ENCODE measurements at regions not wholly inside any gene's neighbourhood (a gene's known extent, or its start where the extent isn't known, plus 50 kb on each side); places are given as distances from the start of the nearest gene placed in this dataset.
"Not testable (repeated sequence)": the region's sequence is repeated elsewhere in the genome, so short reads cannot be mapped to it uniquely, and the experiment has no call there.

DNA sequence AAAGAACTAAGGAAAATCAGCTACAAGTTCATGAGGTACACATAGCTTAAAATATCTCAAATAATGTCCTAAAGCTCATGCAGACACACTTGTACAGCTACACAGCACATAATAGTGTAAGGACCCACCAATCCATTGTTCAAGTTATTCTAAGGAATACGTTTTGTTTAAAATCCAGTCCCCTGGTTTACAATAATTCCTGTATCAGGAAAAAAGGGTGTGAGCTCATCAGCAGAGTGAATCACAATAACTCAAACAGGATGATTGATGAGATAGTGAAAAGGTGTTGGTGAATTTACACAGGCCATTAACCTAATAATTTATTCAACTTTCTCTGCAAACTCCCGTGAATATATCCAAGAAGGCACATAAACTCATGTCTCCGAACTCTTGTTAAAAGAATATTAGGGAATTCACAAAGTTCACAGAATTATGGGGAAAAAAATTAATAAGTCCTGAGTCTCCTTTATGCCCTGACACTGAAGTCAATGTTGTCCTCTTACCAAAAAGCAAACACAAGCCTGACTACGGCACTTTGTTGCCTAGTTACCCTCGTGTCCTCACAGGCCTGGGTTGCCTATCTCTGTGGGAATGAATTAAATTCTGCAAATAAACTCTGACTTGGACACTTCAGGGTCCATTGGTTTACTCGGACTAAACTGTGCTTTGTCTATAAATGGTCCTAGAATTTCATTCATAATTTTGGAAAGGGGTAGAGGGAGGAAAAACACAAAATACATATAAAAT, 142.8 kb upstream of the PDE4D start:
- no peaks in the 10 kb centered on the region for H3K4me1 ChIP-seq (ENCODE audit: control insufficient read depth, insufficient read depth, low read length)
- no peak overlapping the region for H3K4me3 ChIP-seq (ENCODE audit: low read length in 2 of 2)
- H3K36me3 ChIP-seq (ENCODE audit: control insufficient read depth in 2 of 2, insufficient read depth in 2 of 2, low read length in 2 of 2): no peaks in the 10 kb centered on the region
- no peak overlapping the region for H3K27ac ChIP-seq (ENCODE audit: low read length)
- H3K27me3 ChIP-seq (ENCODE audit: control insufficient read depth in 1 of 2, insufficient read depth in 2 of 2, low read length in 2 of 2): no peaks in the 10 kb centered on the region
- no peak overlapping the region for H3K9ac ChIP-seq (ENCODE audit: low read length in 2 of 2)
- H3K9me3 ChIP-seq (ENCODE audit: control insufficient read depth in 2 of 2, low read length in 2 of 2): no peaks in the 10 kb centered on the region

GRCh38 chr5:60026161-60026560, 132.6 kb upstream of the PDE4D start:
- Histone ChIP-seq H3K9ac (ENCODE audit: low read length in 2 of 2) (no peak overlapping the region), H3K27me3 (ENCODE audit: control insufficient read depth in 1 of 2, insufficient read depth in 2 of 2, low read length in 2 of 2) (no peaks in the 10 kb centered on the region), H3K4me3 (ENCODE audit: low read length in 2 of 2) (no peak overlapping the region)

DNA sequence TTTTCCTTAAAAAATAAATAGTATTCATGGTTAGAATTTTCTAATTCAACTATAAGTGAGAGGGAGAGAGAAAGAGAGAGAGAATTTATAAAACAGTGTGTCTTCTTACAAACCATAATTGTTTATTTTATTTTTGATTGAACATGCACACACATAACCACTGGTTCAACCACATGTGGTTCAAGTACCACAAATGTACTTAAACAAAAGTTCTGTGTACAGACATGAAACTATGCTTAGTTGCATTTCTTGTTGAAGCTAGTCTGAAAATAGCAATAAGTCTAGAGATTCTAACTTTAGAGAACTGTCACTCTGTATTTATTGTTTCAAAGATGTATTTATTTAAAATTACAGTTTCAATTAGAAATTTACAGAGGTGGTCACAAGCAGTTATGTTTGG, 130.6 kb upstream of the PDE4D start:
- Histone ChIP-seq H3K9ac (ENCODE audit: low read length in 2 of 2) (no peak overlapping the region), H3K27ac (ENCODE audit: low read length) (no peak overlapping the region), H3K27me3 (ENCODE audit: control insufficient read depth in 1 of 2, insufficient read depth in 2 of 2, low read length in 2 of 2) (no peaks in the 10 kb centered on the region), H3K9me3 (ENCODE audit: control insufficient read depth in 2 of 2, low read length in 2 of 2) (no peaks in the 10 kb centered on the region), H3K4me3 (ENCODE audit: low read length in 2 of 2) (no peak overlapping the region), H3K36me3 (ENCODE audit: control insufficient read depth in 2 of 2, insufficient read depth in 2 of 2, low read length in 2 of 2) (no peaks in the 10 kb centered on the region), H3K4me1 (ENCODE audit: control insufficient read depth, insufficient read depth, low read length) (no peaks in the 10 kb centered on the region)

More at GRCh38 chr5:60026161-60026560, 132.6 kb upstream of the PDE4D start:
- no peaks in the 10 kb centered on the region for H3K9me3 ChIP-seq (ENCODE audit: control insufficient read depth in 2 of 2, low read length in 2 of 2)
- H3K27ac ChIP-seq (ENCODE audit: low read length): no peak overlapping the region
- no peaks in the 10 kb centered on the region for H3K36me3 ChIP-seq (ENCODE audit: control insufficient read depth in 2 of 2, insufficient read depth in 2 of 2, low read length in 2 of 2)
- no peaks in the 10 kb centered on the region for H3K4me1 ChIP-seq (ENCODE audit: control insufficient read depth, insufficient read depth, low read length)

GRCh38 chr5:60023255-60023654, 129.7 kb upstream of the PDE4D start:
- no peak overlapping the region for H3K27ac ChIP-seq (ENCODE audit: low read length)
- H3K9me3 ChIP-seq (ENCODE audit: control insufficient read depth in 2 of 2, low read length in 2 of 2): no peaks in the 10 kb centered on the region
- no peaks in the 10 kb centered on the region for H3K27me3 ChIP-seq (ENCODE audit: control insufficient read depth in 1 of 2, insufficient read depth in 2 of 2, low read length in 2 of 2)
- no peaks in the 10 kb centered on the region for H3K4me1 ChIP-seq (ENCODE audit: control insufficient read depth, insufficient read depth, low read length)
- no peaks in the 10 kb centered on the region for H3K36me3 ChIP-seq (ENCODE audit: control insufficient read depth in 2 of 2, insufficient read depth in 2 of 2, low read length in 2 of 2)
- H3K4me3 ChIP-seq (ENCODE audit: low read length in 2 of 2): no peak overlapping the region
- no peak overlapping the region for H3K9ac ChIP-seq (ENCODE audit: low read length in 2 of 2)

- H3K4me3 ChIP-seq (ENCODE audit: low read length in 2 of 2): no peak overlapping the region
- no peaks in the 10 kb centered on the region for H3K4me1 ChIP-seq (ENCODE audit: control insufficient read depth, insufficient read depth, low read length)
- H3K9me3 ChIP-seq (ENCODE audit: control insufficient read depth in 2 of 2, low read length in 2 of 2): no peaks in the 10 kb centered on the region
- H3K27me3 ChIP-seq (ENCODE audit: control insufficient read depth in 1 of 2, insufficient read depth in 2 of 2, low read length in 2 of 2): no peaks in the 10 kb centered on the region
- H3K36me3 ChIP-seq (ENCODE audit: control insufficient read depth in 2 of 2, insufficient read depth in 2 of 2, low read length in 2 of 2): no peaks in the 10 kb centered on the region
- no peak overlapping the region for H3K9ac ChIP-seq (ENCODE audit: low read length in 2 of 2)
- no peak overlapping the region for H3K27ac ChIP-seq (ENCODE audit: low read length)
These were observed 126.9 kb upstream of the PDE4D start for GRCh38 chr5:60020457-60020856.

DNA sequence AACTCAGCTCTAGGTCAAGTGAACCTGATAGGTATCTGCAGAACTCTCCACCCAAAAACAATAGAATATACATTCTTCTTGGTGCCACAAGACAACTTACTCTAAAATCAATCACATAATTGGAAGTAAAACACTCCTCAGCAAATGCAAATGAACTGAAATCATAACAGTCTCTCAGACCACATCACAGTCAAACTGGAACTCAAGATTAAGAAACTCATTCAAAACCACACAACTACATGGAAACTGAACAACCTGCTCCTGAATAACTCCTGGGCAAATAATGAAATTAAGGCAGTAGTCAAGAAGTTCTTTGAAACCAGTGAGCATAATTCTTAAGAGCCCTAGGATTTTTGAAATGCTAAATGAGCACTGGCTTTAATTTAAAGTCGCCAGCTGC, 125.4 kb upstream of the PDE4D start:
- not testable (repeated sequence) for H3K9ac ChIP-seq (ENCODE audit: low read length in 2 of 2); H3K36me3 ChIP-seq (ENCODE audit: control insufficient read depth in 2 of 2, insufficient read depth in 2 of 2, low read length in 2 of 2); H3K9me3 ChIP-seq (ENCODE audit: control insufficient read depth in 2 of 2, low read length in 2 of 2); H3K4me3 ChIP-seq (ENCODE audit: low read length in 2 of 2); H3K27ac ChIP-seq (ENCODE audit: low read length); H3K27me3 ChIP-seq (ENCODE audit: control insufficient read depth in 1 of 2, insufficient read depth in 2 of 2, low read length in 2 of 2); H3K4me1 ChIP-seq (ENCODE audit: control insufficient read depth, insufficient read depth, low read length)

DNA sequence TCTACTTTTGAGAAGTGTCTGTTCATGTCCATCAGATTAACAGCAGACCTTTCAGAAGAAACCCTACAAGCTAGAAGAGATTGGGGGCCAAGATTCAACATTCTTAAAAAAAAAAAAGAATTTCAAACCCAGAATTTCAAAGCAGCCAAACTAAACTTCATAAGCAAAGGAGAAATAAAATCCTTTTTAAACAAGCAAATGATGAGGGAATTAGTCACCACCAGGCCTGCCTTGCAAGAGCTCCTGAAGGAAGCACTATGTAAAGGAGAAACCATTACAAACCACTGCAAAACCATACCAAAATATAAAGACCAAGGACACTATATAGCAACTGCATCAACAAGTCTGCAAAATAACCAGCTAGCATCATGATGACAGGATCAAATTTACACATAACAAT, 124.6 kb upstream of the PDE4D start:
- H3K9ac ChIP-seq (ENCODE audit: low read length in 2 of 2): no peak overlapping the region
- no peaks in the 10 kb centered on the region for H3K4me1 ChIP-seq (ENCODE audit: control insufficient read depth, insufficient read depth, low read length)
- no peaks in the 10 kb centered on the region for H3K9me3 ChIP-seq (ENCODE audit: control insufficient read depth in 2 of 2, low read length in 2 of 2)
- no peak overlapping the region for H3K27ac ChIP-seq (ENCODE audit: low read length)
- H3K36me3 ChIP-seq (ENCODE audit: control insufficient read depth in 2 of 2, insufficient read depth in 2 of 2, low read length in 2 of 2): no peaks in the 10 kb centered on the region
- H3K4me3 ChIP-seq (ENCODE audit: low read length in 2 of 2): no peak overlapping the region
- no peaks in the 10 kb centered on the region for H3K27me3 ChIP-seq (ENCODE audit: control insufficient read depth in 1 of 2, insufficient read depth in 2 of 2, low read length in 2 of 2)

- H3K36me3 ChIP-seq (ENCODE audit: control insufficient read depth in 2 of 2, insufficient read depth in 2 of 2, low read length in 2 of 2): no peaks in the 10 kb centered on the region
- no peaks in the 10 kb centered on the region for H3K4me1 ChIP-seq (ENCODE audit: control insufficient read depth, insufficient read depth, low read length)
- no peaks in the 10 kb centered on the region for H3K27me3 ChIP-seq (ENCODE audit: control insufficient read depth in 1 of 2, insufficient read depth in 2 of 2, low read length in 2 of 2)
- no peak overlapping the region for H3K27ac ChIP-seq (ENCODE audit: low read length)
- no peak overlapping the region for H3K9ac ChIP-seq (ENCODE audit: low read length in 2 of 2)
- H3K9me3 ChIP-seq (ENCODE audit: control insufficient read depth in 2 of 2, low read length in 2 of 2): no peaks in the 10 kb centered on the region
- no peak overlapping the region for H3K4me3 ChIP-seq (ENCODE audit: low read length in 2 of 2)
These were observed 120.8 kb upstream of the PDE4D start for GRCh38 chr5:60014331-60014730.

- Histone ChIP-seq H3K9me3 (ENCODE audit: control insufficient read depth in 2 of 2, low read length in 2 of 2) (no peaks in the 10 kb centered on the region), H3K36me3 (ENCODE audit: control insufficient read depth in 2 of 2, insufficient read depth in 2 of 2, low read length in 2 of 2) (no peaks in the 10 kb centered on the region), H3K27me3 (ENCODE audit: control insufficient read depth in 1 of 2, insufficient read depth in 2 of 2, low read length in 2 of 2) (no peaks in the 10 kb centered on the region), H3K4me3 (ENCODE audit: low read length in 2 of 2) (no peak overlapping the region), H3K9ac (ENCODE audit: low read length in 2 of 2) (no peak overlapping the region), H3K27ac (ENCODE audit: low read length) (no peak overlapping the region), H3K4me1 (ENCODE audit: control insufficient read depth, insufficient read depth, low read length) (no peaks in the 10 kb centered on the region)
These were observed 117.3 kb upstream of the PDE4D start for GRCh38 chr5:60010853-60011252.

DNA sequence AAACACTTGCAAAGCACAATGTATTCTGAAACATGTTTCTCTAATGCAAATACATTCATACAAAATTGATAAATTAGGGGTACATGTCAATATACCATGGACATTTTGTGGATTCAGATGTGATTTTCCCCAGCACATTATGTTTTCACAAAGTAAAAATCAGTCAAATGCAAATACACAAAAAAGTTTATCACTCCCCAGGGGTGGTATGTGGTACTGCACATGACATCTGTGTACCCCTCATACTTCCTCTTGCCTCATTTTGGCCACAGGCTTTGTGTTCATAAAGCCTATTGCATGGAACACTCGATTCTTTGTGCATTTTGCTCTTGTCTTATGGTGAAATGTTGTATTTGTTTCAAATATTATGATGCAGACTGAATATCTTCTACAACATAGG, 116.8 kb upstream of the PDE4D start:
- no peaks in the 10 kb centered on the region for H3K27me3 ChIP-seq (ENCODE audit: control insufficient read depth in 1 of 2, insufficient read depth in 2 of 2, low read length in 2 of 2)
- H3K9me3 ChIP-seq (ENCODE audit: control insufficient read depth in 2 of 2, low read length in 2 of 2): no peaks in the 10 kb centered on the region
- H3K27ac ChIP-seq (ENCODE audit: low read length): no peak overlapping the region
- H3K9ac ChIP-seq (ENCODE audit: low read length in 2 of 2): no peak overlapping the region
- no peak overlapping the region for H3K4me3 ChIP-seq (ENCODE audit: low read length in 2 of 2)
- H3K4me1 ChIP-seq (ENCODE audit: control insufficient read depth, insufficient read depth, low read length): no peaks in the 10 kb centered on the region
- no peaks in the 10 kb centered on the region for H3K36me3 ChIP-seq (ENCODE audit: control insufficient read depth in 2 of 2, insufficient read depth in 2 of 2, low read length in 2 of 2)

- Histone ChIP-seq H3K36me3 (ENCODE audit: control insufficient read depth in 2 of 2, insufficient read depth in 2 of 2, low read length in 2 of 2) (no peaks in the 10 kb centered on the region), H3K27ac (ENCODE audit: low read length) (no peak overlapping the region), H3K4me1 (ENCODE audit: control insufficient read depth, insufficient read depth, low read length) (no peaks in the 10 kb centered on the region), H3K4me3 (ENCODE audit: low read length in 2 of 2) (no peak overlapping the region), H3K9ac (ENCODE audit: low read length in 2 of 2) (no peak overlapping the region), H3K27me3 (ENCODE audit: control insufficient read depth in 1 of 2, insufficient read depth in 2 of 2, low read length in 2 of 2) (no peaks in the 10 kb centered on the region), H3K9me3 (ENCODE audit: control insufficient read depth in 2 of 2, low read length in 2 of 2) (no peaks in the 10 kb centered on the region)
These were observed 114.2 kb upstream of the PDE4D start for GRCh38 chr5:60007729-60008128.
